ENCODE measurements at regions not wholly inside any gene's neighbourhood (a gene's known extent, or its start where the extent isn't known, plus 50 kb on each side); places are given as distances from the start of the nearest gene placed in this dataset.

DNA sequence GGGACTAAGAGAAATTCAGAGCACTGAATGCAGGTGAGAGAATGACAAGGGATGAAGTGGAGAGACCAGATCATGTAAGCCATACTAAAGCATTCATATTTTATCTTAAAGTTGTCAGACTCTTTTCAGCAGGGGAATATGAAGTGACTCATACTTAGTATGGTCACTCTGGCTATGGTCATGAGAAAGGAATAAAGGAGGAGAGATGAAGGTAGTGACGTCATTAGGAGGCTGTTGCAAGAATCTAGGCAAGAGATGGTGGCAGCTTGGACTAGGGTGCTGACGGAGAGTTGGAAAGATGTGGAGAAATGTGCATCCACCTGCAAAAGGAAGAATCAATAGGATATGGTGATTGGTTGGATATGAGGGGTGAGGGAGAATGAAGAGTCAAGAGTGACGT lies 203.2 kb upstream of the ACVR2A start:
- Histone ChIP-seq H3K4me2 (ENCODE audit: low read length) (no peak overlapping the region), H3K9ac (ENCODE audit: low read length) (no peak overlapping the region), H4K20me1 (ENCODE audit: low read length) (no peaks in the 10 kb centered on the region), H3K4me1 (ENCODE audit: insufficient read depth, low read length) (peaks cover 10% of the 10 kb centered on the region), H3K36me3 (ENCODE audit: low read depth, low read length) (no peaks in the 10 kb centered on the region), H2AFZ (ENCODE audit: low read length) (no peak overlapping the region), H3K27me3 (ENCODE audit: low read length) (no peaks in the 10 kb centered on the region), H3K27ac (ENCODE audit: low read length) (no peak overlapping the region), H3K79me2 (ENCODE audit: low read length) (no peaks in the 10 kb centered on the region), H3K9me2 (replicated peaks; ENCODE audit: low read length) (no peaks in the 10 kb centered on the region), H3F3A (ENCODE audit: low read length, unreplicated experiment) (no peaks in the 10 kb centered on the region), H3K9me3 (ENCODE audit: low read length) (no peaks in the 10 kb centered on the region), H3K4me3 (ENCODE audit: low read length) (no peak overlapping the region)
- POLR2A ChIA-PET (ENCODE audit: unreplicated experiment): no interaction called here
- ATAC-seq (no peak), DNase-seq (no peak)
- TF ChIP-seq EZH2 (IDR thresholded peaks at IDR 0.05; ENCODE audit: low read length, unreplicated experiment): no peak
- no peak for TF ChIP-seq EZH2phosphoT487 (IDR thresholded peaks at IDR 0.05; ENCODE audit: borderline replicate concordance, low read length)
- TF ChIP-seq, protein P1, sequence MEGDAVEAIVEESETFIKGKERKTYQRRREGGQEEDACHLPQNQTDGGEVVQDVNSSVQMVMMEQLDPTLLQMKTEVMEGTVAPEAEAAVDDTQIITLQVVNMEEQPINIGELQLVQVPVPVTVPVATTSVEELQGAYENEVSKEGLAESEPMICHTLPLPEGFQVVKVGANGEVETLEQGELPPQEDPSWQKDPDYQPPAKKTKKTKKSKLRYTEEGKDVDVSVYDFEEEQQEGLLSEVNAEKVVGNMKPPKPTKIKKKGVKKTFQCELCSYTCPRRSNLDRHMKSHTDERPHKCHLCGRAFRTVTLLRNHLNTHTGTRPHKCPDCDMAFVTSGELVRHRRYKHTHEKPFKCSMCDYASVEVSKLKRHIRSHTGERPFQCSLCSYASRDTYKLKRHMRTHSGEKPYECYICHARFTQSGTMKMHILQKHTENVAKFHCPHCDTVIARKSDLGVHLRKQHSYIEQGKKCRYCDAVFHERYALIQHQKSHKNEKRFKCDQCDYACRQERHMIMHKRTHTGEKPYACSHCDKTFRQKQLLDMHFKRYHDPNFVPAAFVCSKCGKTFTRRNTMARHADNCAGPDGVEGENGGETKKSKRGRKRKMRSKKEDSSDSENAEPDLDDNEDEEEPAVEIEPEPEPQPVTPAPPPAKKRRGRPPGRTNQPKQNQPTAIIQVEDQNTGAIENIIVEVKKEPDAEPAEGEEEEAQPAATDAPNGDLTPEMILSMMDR (conservative IDR thresholded peaks at IDR 0.05; ENCODE audit: low read depth, low read length): no peak
- no TSS peak for BruUV-seq (replicated peaks)
- intact Hi-C loops (cut with micrococcal nuclease): loop anchor here (10.0 kb wide), 1 partner anchor 203 kb away; the partner anchor contains the start of gene ACVR2A
- CTCF ChIA-PET: no interaction called here

GRCh38 chr2:147639891-147640290 lies 204.9 kb upstream of the ACVR2A start:
- TF ChIP-seq EZH2phosphoT487 (IDR thresholded peaks at IDR 0.05; ENCODE audit: borderline replicate concordance, low read length): no peak
- no peak for TF ChIP-seq EZH2 (IDR thresholded peaks at IDR 0.05; ENCODE audit: low read length, unreplicated experiment)
- TF ChIP-seq, protein P1 (conservative IDR thresholded peaks at IDR 0.05; ENCODE audit: low read depth, low read length): no peak
- Histone ChIP-seq H4K20me1 (ENCODE audit: low read length) (no peaks in the 10 kb centered on the region), H3K9ac (ENCODE audit: low read length) (no peak overlapping the region), H3K27ac (ENCODE audit: low read length) (no peak overlapping the region), H3K27me3 (ENCODE audit: low read length) (no peaks in the 10 kb centered on the region), H3F3A (ENCODE audit: low read length, unreplicated experiment) (no peaks in the 10 kb centered on the region), H3K9me2 (replicated peaks; ENCODE audit: low read length) (no peaks in the 10 kb centered on the region), H2AFZ (ENCODE audit: low read length) (no peak overlapping the region), H3K4me2 (ENCODE audit: low read length) (no peak overlapping the region), H3K9me3 (ENCODE audit: low read length) (no peaks in the 10 kb centered on the region), H3K79me2 (ENCODE audit: low read length) (no peaks in the 10 kb centered on the region), H3K36me3 (ENCODE audit: low read depth, low read length) (no peaks in the 10 kb centered on the region), H3K4me3 (ENCODE audit: low read length) (no peak overlapping the region), H3K4me1 (ENCODE audit: insufficient read depth, low read length) (peaks cover 25% of the 10 kb centered on the region)
- no peak for DNase-seq
- intact Hi-C loops (cut with micrococcal nuclease): loop anchor here (5.0 to 10.0 kb wide), 3 partner anchors 75 to 272 kb away; partner anchors contain the start of gene ACVR2A
- ChIA-PET CTCF (no interaction called here), POLR2A (ENCODE audit: unreplicated experiment) (no interaction called here)
- no peak for ATAC-seq
- no TSS peak for BruUV-seq (replicated peaks)

- peaks cover 25% of the 10 kb centered on the region for H3K4me1 ChIP-seq (ENCODE audit: insufficient read depth, low read length)
- H3K79me2 ChIP-seq (ENCODE audit: low read length): no peaks in the 10 kb centered on the region
- ATAC-seq (no peak), DNase-seq (no peak)
- no peaks in the 10 kb centered on the region for H3F3A ChIP-seq (ENCODE audit: low read length, unreplicated experiment)
- ChIA-PET CTCF (no interaction called here), POLR2A (ENCODE audit: unreplicated experiment) (no interaction called here)
- no peak overlapping the region for H3K4me3 ChIP-seq (ENCODE audit: low read length)
- no peaks in the 10 kb centered on the region for H3K27me3 ChIP-seq (ENCODE audit: low read length)
- no peak overlapping the region for H3K4me2 ChIP-seq (ENCODE audit: low read length)
- intact Hi-C loops (cut with micrococcal nuclease): loop anchor here (5.0 to 10.0 kb wide), 2 partner anchors 75 to 273 kb away; no protein-coding TSS in a partner anchor
- H4K20me1 ChIP-seq (ENCODE audit: low read length): no peaks in the 10 kb centered on the region
- TF ChIP-seq EZH2phosphoT487 (IDR thresholded peaks at IDR 0.05; ENCODE audit: borderline replicate concordance, low read length) (no peak), EZH2 (IDR thresholded peaks at IDR 0.05; ENCODE audit: low read length, unreplicated experiment) (no peak)
- TF ChIP-seq, protein P1 (conservative IDR thresholded peaks at IDR 0.05; ENCODE audit: low read depth, low read length): no peak
- no peaks in the 10 kb centered on the region for H3K9me3 ChIP-seq (ENCODE audit: low read length)
- H3K27ac ChIP-seq (ENCODE audit: low read length): no peak overlapping the region
- H3K9me2 ChIP-seq (replicated peaks; ENCODE audit: low read length): no peaks in the 10 kb centered on the region
- H3K36me3 ChIP-seq (ENCODE audit: low read depth, low read length): no peaks in the 10 kb centered on the region
- no peak overlapping the region for H3K9ac ChIP-seq (ENCODE audit: low read length)
- no TSS peak for BruUV-seq (replicated peaks)
- H2AFZ ChIP-seq (ENCODE audit: low read length): no peak overlapping the region
Measured at GRCh38 chr2:147639386-147639785, 205.4 kb upstream of the ACVR2A start.

All from PC-3 (cell line).